ENCODE measurements at regions not wholly inside any gene's neighbourhood (a gene's known extent, or its start where the extent isn't known, plus 50 kb on each side); places are given as distances from the start of the nearest gene placed in this dataset.

- TF ChIP-seq CTCF (IDR thresholded peaks at IDR 0.05; ENCODE audit: insufficient read depth, low read length, poor library complexity, severe bottlenecking) = no peak
- Histone ChIP-seq H3K27me3 (ENCODE audit: control insufficient read depth, insufficient read depth, low read length) (no peaks in the 10 kb centered on the region), H3K36me3 (ENCODE audit: control insufficient read depth, insufficient read depth, low read length) (no peaks in the 10 kb centered on the region), H3K4me3 (ENCODE audit: low read depth, low read length) (no peak overlapping the region)
- DNase-seq (ENCODE audit: low read depth) = peak; percentile 10
These were observed 594.0 kb upstream of the TENM4 start for GRCh38 chr11:80034801-80035200.

- DNase-seq (ENCODE audit: low read depth) = peak; percentile 25
- no peaks in the 10 kb centered on the region for H3K27me3 ChIP-seq (ENCODE audit: control insufficient read depth, insufficient read depth, low read length)
- H3K36me3 ChIP-seq (ENCODE audit: control insufficient read depth, insufficient read depth, low read length) = no peaks in the 10 kb centered on the region
- no peak overlapping the region for H3K4me3 ChIP-seq (ENCODE audit: low read depth, low read length)
- no peak for TF ChIP-seq CTCF (IDR thresholded peaks at IDR 0.05; ENCODE audit: insufficient read depth, low read length, poor library complexity, severe bottlenecking)
These were observed 590.3 kb upstream of the TENM4 start for GRCh38 chr11:80031014-80031600.

- no peak for DNase-seq (ENCODE audit: low read depth)
- no peaks in the 10 kb centered on the region for H3K36me3 ChIP-seq (ENCODE audit: control insufficient read depth, insufficient read depth, low read length)
These were observed 588.2 kb upstream of the TENM4 start for GRCh38 chr11:80028998-80029397.

GRCh38 chr11:80024119-80024518 lies 583.3 kb upstream of the TENM4 start:
- no peak overlapping the region for H3K4me3 ChIP-seq (ENCODE audit: low read depth, low read length)
- no peak for DNase-seq (ENCODE audit: low read depth)
- H3K36me3 ChIP-seq (ENCODE audit: control insufficient read depth, insufficient read depth, low read length) = no peaks in the 10 kb centered on the region
- H3K27me3 ChIP-seq (ENCODE audit: control insufficient read depth, insufficient read depth, low read length) = no peaks in the 10 kb centered on the region
- TF ChIP-seq CTCF (IDR thresholded peaks at IDR 0.05; ENCODE audit: insufficient read depth, low read length, poor library complexity, severe bottlenecking) = no peak

More at GRCh38 chr11:80028998-80029397, 588.2 kb upstream of the TENM4 start:
- no peak for TF ChIP-seq CTCF (IDR thresholded peaks at IDR 0.05; ENCODE audit: insufficient read depth, low read length, poor library complexity, severe bottlenecking)
- H3K27me3 ChIP-seq (ENCODE audit: control insufficient read depth, insufficient read depth, low read length) = no peaks in the 10 kb centered on the region
- no peak overlapping the region for H3K4me3 ChIP-seq (ENCODE audit: low read depth, low read length)

GRCh38 chr11:80023386-80023785 lies 582.6 kb upstream of the TENM4 start:
- no peak overlapping the region for H3K4me3 ChIP-seq (ENCODE audit: low read depth, low read length)
- H3K36me3 ChIP-seq (ENCODE audit: control insufficient read depth, insufficient read depth, low read length) = no peaks in the 10 kb centered on the region
- no peak for DNase-seq (ENCODE audit: low read depth)
- no peaks in the 10 kb centered on the region for H3K27me3 ChIP-seq (ENCODE audit: control insufficient read depth, insufficient read depth, low read length)
- TF ChIP-seq CTCF (IDR thresholded peaks at IDR 0.05; ENCODE audit: insufficient read depth, low read length, poor library complexity, severe bottlenecking) = no peak

GRCh38 chr11:80010536-80010935 lies 569.7 kb upstream of the TENM4 start:
- H3K36me3 ChIP-seq (ENCODE audit: control insufficient read depth, insufficient read depth, low read length) = no peaks in the 10 kb centered on the region
- no peak for TF ChIP-seq CTCF (IDR thresholded peaks at IDR 0.05; ENCODE audit: insufficient read depth, low read length, poor library complexity, severe bottlenecking)
- no peak overlapping the region for H3K4me3 ChIP-seq (ENCODE audit: low read depth, low read length)
- H3K27me3 ChIP-seq (ENCODE audit: control insufficient read depth, insufficient read depth, low read length) = no peaks in the 10 kb centered on the region
- DNase-seq (ENCODE audit: low read depth) = no peak
